HCT116 (cell line): ENCODE measurements at regions not wholly inside any gene's neighbourhood (a gene's known extent, or its start where the extent isn't known, plus 50 kb on each side); places are given as distances from the start of the nearest gene placed in this dataset.

Experiments used
- ATAC-seq: fragments of 200-7000 bp; cut with Tn5 transposase; 2 replicates; pipeline ENCODE4 v1.9.1; 2020; ENCODE audit warnings: mild to moderate bottlenecking, moderate library complexity
- BruUV-seq: library from RNA; stranded (reverse); fragments of 400-500 nt; replicated peaks from 2 replicates; lab custom pipeline; 2021; lab: Mats Ljungman, UMichigan
- CTCF ChIA-PET: fragments of 300-600 bp; sonication (Branson Sonifier 250); formaldehyde crosslinking; loops from one replicate; lab custom pipeline; 2021; ENCODE audit warnings: antibody characterized with exemption; lab: Charles Lee
- POLR2A ChIA-PET: fragments of 300-600, 350-600 bp; sonication (Branson Sonifier 250); formaldehyde crosslinking; loops from one replicate; lab custom pipeline; 2021; ENCODE audit warnings: antibody characterized with exemption; lab: Charles Lee
- RAD21 ChIA-PET, 2 experiments: fragments of 300-600 bp; sonication (Branson Sonifier 250); formaldehyde crosslinking; loops; one replicate each; lab custom pipeline; 2023; ENCODE audit warnings: low total read pairs in 2 of 2; ENCODE audit not compliant: uncharacterized antibody in 2 of 2, unreplicated experiment in 2 of 2, low non-redundant PET in 1 of 2; lab: Charles Lee
- DNase-seq: peaks from one replicate; pipeline ENCODE4 v3.0.0-alpha.2; 2010; ENCODE audit warnings: low read depth, low spot score
- H2AFZ ChIP-seq: fragments of 200-600 bp; shearing (Covaris generic), sonication (generic); 2 replicates; pipeline ENCODE4 v1.6.1; 2017; ENCODE audit warnings: low read depth, mixed run types, mixed read lengths, antibody characterized with exemption, low read length; ENCODE audit not compliant: poor library complexity, severe bottlenecking
- H3K27ac ChIP-seq: 2 replicates; pipeline ENCODE4 v1.5.1; 2012; ENCODE audit warnings: low read depth, low read length
- H3K27me3 ChIP-seq: fragments of 200-600 bp; sonication (generic); 2 replicates; pipeline ENCODE4 v1.6.1; 2016; ENCODE audit warnings: mixed run types, low read length, mixed read lengths; ENCODE audit not compliant: insufficient read depth
- H3K36me3 ChIP-seq, 2 experiments: fragments of 200-500 bp in 1 of 2; fragments of 200-600 bp in 1 of 2; sonication (Bioruptor generic) in 1 of 2; sonication (generic) in 1 of 2; 2 replicates each; pipeline versions ENCODE4 v1.5.1 to v1.6.1; 2014 to 2016; ENCODE audit warnings: low read length in 2 of 2, inconsistent platforms in 1 of 2, mixed read lengths in 1 of 2, mixed run types in 1 of 2; ENCODE audit not compliant: insufficient read depth in 2 of 2, control insufficient read depth in 1 of 2
- H3K4me1 ChIP-seq, 2 experiments: fragments of 200-600 bp in 1 of 2; sonication (generic) in 1 of 2; 2 replicates each; pipeline versions ENCODE4 v1.5.1 to v1.6.1; 2012 to 2017; ENCODE audit warnings: low read length in 2 of 2, inconsistent platforms in 1 of 2, mild to moderate bottlenecking in 1 of 2, mixed read lengths in 1 of 2, mixed run types in 1 of 2, moderate library complexity in 1 of 2; ENCODE audit not compliant: insufficient read depth in 2 of 2, control insufficient read depth in 1 of 2
- H3K4me2 ChIP-seq: fragments of 200-600 bp; sonication (generic); 2 replicates; pipeline ENCODE4 v1.6.1; 2017; ENCODE audit warnings: mixed run types, low read length, mixed read lengths
- H3K4me3 ChIP-seq, 2 experiments: fragments of 200-600 bp in 1 of 2; sonication (generic) in 1 of 2; replicated peaks in 1 of 2; 2 replicates each; pipeline ENCODE4 v1.5.1; 2011 to 2016; ENCODE audit warnings: low read length in 2 of 2, control low read depth in 1 of 2, low read depth in 1 of 2, mild to moderate bottlenecking in 1 of 2, mixed read lengths in 1 of 2, mixed run types in 1 of 2
- H3K79me2 ChIP-seq: fragments of 200-600 bp; sonication (generic); 2 replicates; pipeline ENCODE4 v1.6.1; 2017; ENCODE audit warnings: mild to moderate bottlenecking, mixed run types, low read length, moderate library complexity, mixed read lengths; ENCODE audit not compliant: insufficient read depth
- H3K9ac ChIP-seq: fragments of 200-600 bp; sonication (generic); 2 replicates; pipeline ENCODE4 v1.6.1; 2016; ENCODE audit warnings: low read length, mixed read lengths
- H3K9me2 ChIP-seq: fragments of 200-600 bp; sonication (generic), shearing (Covaris generic); 2 replicates; pipeline ENCODE4 v1.6.1; 2017; ENCODE audit warnings: mixed run types, mild to moderate bottlenecking, moderate library complexity; ENCODE audit not compliant: insufficient read depth
- H3K9me3 ChIP-seq, 2 experiments: fragments of 200-500 bp in 1 of 2; fragments of 200-600 bp in 1 of 2; sonication (Bioruptor generic) in 1 of 2; sonication (generic) in 1 of 2; 2 replicates each; pipeline ENCODE4 v1.6.1; 2014 to 2017; ENCODE audit warnings: low read length in 2 of 2, mixed read lengths in 2 of 2, inconsistent platforms in 1 of 2, low read depth in 1 of 2, mild to moderate bottlenecking in 1 of 2, mixed run types in 1 of 2, moderate library complexity in 1 of 2; ENCODE audit not compliant: control insufficient read depth in 1 of 2, insufficient read depth in 1 of 2
- H4K20me1 ChIP-seq: fragments of 200-600 bp; sonication (generic), shearing (Covaris generic); 2 replicates; pipeline ENCODE4 v1.6.1; 2017; ENCODE audit warnings: mixed run types, mild to moderate bottlenecking, moderate library complexity; ENCODE audit not compliant: insufficient read depth
- CEBPB ChIP-seq: IDR thresholded peaks from 2 replicates; pipeline ENCODE4 v1.6.1; 2012; ENCODE audit warnings: low read depth
- EGR1 ChIP-seq: IDR thresholded peaks from 2 replicates; pipeline ENCODE4 v1.6.1; 2012; ENCODE audit warnings: low read depth
- ELF1 ChIP-seq: IDR thresholded peaks from 2 replicates; pipeline ENCODE4 v1.6.1; 2012; ENCODE audit warnings: low read depth, borderline replicate concordance
- EZH2 ChIP-seq: fragments of 200-600 bp; sonication (generic); IDR thresholded peaks from 2 replicates; pipeline ENCODE4 v1.6.1; 2017; ENCODE audit warnings: antibody characterized with exemption, mixed run types
- EZH2phosphoT487 ChIP-seq: fragments of 200-600 bp; IDR thresholded peaks from 2 replicates; pipeline ENCODE4 v1.6.1; 2018; ENCODE audit warnings: antibody characterized with exemption, borderline replicate concordance
- FOSL1 ChIP-seq: IDR thresholded peaks from 2 replicates; pipeline ENCODE4 v1.6.1; 2012; ENCODE audit warnings: low read depth
- JUND ChIP-seq: IDR thresholded peaks from 2 replicates; pipeline ENCODE4 v1.6.1; 2012
- POLR2A ChIP-seq: IDR thresholded peaks from 2 replicates; pipeline ENCODE4 v1.7.0; 2011; ENCODE audit warnings: borderline replicate concordance; ENCODE audit not compliant: insufficient read depth, insufficient read length; ENCODE audit errors: extremely low read depth
- POLR2AphosphoS5 ChIP-seq: IDR thresholded peaks from 2 replicates; pipeline ENCODE4 v1.6.1; 2011; ENCODE audit warnings: mild to moderate bottlenecking, low read depth, low read length, moderate library complexity
- SIN3A ChIP-seq: IDR thresholded peaks from 2 replicates; pipeline ENCODE4 v1.6.1; 2012; ENCODE audit warnings: low read depth
- SP1 ChIP-seq: IDR thresholded peaks from 2 replicates; pipeline ENCODE4 v1.6.1; 2012; ENCODE audit warnings: low read depth
- SRF ChIP-seq: IDR thresholded peaks from 2 replicates; pipeline ENCODE4 v1.6.1; 2012; ENCODE audit warnings: low read depth
- YY1 ChIP-seq: IDR thresholded peaks from 2 replicates; pipeline ENCODE4 v1.6.1; 2011; ENCODE audit warnings: low read length, low read depth, moderate library complexity, mild to moderate bottlenecking; ENCODE audit not compliant: insufficient replicate concordance; ENCODE audit errors: extremely low read depth
- ZFX ChIP-seq: fragments of 450-650 bp; IDR thresholded peaks from 2 replicates; pipeline ENCODE4 v1.6.1; 2017
- ZNF274 ChIP-seq: fragments of 200-500 bp; sonication (Bioruptor generic); IDR thresholded peaks from 2 replicates; pipeline ENCODE4 v1.6.1; 2014; ENCODE audit warnings: mild to moderate bottlenecking, low read depth, low read length, inconsistent platforms
- intact Hi-C: fragments of 100-400 bp; cut with micrococcal nuclease; formaldehyde crosslinking; loops from 2 replicates; pipeline ENCODE4 v1.10.0; 2022
- TF ChIP-seq, protein P1 (sequence below): IDR thresholded peaks from 2 replicates; pipeline ENCODE4 v1.6.1; 2012; ENCODE audit warnings: low read depth
- TF ChIP-seq, protein P2 (sequence below), 3 experiments: fragments of 200-600 bp in 1 of 3; sonication (generic) in 1 of 3; IDR thresholded peaks in 2 of 3; conservative IDR thresholded peaks in 1 of 3; 2 replicates each; pipeline ENCODE4 v1.5.1; 2012 to 2017; ENCODE audit warnings: low read depth in 2 of 3, low read length in 2 of 3, antibody characterized with exemption in 1 of 3, borderline replicate concordance in 1 of 3, control low read depth in 1 of 3, mild to moderate bottlenecking in 1 of 3, mixed read lengths in 1 of 3, mixed run types in 1 of 3, moderate library complexity in 1 of 3; ENCODE audit not compliant: insufficient read depth in 1 of 3
- TF ChIP-seq, protein P3 (sequence below): IDR thresholded peaks from 2 replicates; pipeline ENCODE4 v1.6.1; 2012
- TF ChIP-seq, protein P4 (sequence below): IDR thresholded peaks from 2 replicates; pipeline ENCODE4 v1.6.1; 2012
- TF ChIP-seq, protein P5 (sequence below): IDR thresholded peaks from 2 replicates; pipeline ENCODE4 v1.6.1; 2011; ENCODE audit warnings: mild to moderate bottlenecking, low read length, moderate library complexity; ENCODE audit not compliant: insufficient replicate concordance; ENCODE audit errors: extremely low read depth

DNA sequence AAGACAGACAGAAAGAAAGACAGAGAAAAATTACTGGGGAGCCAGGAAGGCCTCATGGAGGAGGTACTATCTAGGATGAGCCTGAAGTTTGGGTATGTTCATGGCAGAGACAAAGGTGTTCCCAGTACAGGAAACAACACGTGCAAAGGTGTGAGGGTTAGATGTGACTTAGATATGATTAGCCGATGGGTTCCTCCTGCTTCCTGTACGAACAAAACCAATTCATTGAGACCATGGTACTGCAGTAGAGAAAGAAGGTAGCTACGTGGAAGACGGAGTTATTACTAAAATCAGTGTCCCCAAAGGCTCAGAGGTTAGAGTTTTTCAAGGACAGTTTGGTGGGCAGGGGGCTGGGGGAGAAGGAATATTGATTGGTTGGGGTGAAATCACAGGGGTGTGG is 55.2 kb upstream of the CHST3 start:
- no TSS peak for BruUV-seq
- no peak overlapping the region for H3K4me3 ChIP-seq
- H4K20me1 ChIP-seq = no peaks in the 10 kb centered on the region
- H3K4me1 ChIP-seq = peaks cover 3 to 6% of the 10 kb centered on the region in 2 experiments; a peak in 2 of 4 replicates
- no peak for TF ChIP-seq EGR1
- TF ChIP-seq, protein P1, sequence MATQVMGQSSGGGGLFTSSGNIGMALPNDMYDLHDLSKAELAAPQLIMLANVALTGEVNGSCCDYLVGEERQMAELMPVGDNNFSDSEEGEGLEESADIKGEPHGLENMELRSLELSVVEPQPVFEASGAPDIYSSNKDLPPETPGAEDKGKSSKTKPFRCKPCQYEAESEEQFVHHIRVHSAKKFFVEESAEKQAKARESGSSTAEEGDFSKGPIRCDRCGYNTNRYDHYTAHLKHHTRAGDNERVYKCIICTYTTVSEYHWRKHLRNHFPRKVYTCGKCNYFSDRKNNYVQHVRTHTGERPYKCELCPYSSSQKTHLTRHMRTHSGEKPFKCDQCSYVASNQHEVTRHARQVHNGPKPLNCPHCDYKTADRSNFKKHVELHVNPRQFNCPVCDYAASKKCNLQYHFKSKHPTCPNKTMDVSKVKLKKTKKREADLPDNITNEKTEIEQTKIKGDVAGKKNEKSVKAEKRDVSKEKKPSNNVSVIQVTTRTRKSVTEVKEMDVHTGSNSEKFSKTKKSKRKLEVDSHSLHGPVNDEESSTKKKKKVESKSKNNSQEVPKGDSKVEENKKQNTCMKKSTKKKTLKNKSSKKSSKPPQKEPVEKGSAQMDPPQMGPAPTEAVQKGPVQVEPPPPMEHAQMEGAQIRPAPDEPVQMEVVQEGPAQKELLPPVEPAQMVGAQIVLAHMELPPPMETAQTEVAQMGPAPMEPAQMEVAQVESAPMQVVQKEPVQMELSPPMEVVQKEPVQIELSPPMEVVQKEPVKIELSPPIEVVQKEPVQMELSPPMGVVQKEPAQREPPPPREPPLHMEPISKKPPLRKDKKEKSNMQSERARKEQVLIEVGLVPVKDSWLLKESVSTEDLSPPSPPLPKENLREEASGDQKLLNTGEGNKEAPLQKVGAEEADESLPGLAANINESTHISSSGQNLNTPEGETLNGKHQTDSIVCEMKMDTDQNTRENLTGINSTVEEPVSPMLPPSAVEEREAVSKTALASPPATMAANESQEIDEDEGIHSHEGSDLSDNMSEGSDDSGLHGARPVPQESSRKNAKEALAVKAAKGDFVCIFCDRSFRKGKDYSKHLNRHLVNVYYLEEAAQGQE = no peak
- TF ChIP-seq CEBPB = no peak
- TF ChIP-seq POLR2A = no peak
- TF ChIP-seq SIN3A = no peak
- TF ChIP-seq YY1 = no peak
- TF ChIP-seq ZFX = no peak
- no peak for TF ChIP-seq SRF
- TF ChIP-seq POLR2AphosphoS5 = no peak
- no peak for TF ChIP-seq ZNF274
- no peak for TF ChIP-seq ELF1
- TF ChIP-seq, protein P2, sequence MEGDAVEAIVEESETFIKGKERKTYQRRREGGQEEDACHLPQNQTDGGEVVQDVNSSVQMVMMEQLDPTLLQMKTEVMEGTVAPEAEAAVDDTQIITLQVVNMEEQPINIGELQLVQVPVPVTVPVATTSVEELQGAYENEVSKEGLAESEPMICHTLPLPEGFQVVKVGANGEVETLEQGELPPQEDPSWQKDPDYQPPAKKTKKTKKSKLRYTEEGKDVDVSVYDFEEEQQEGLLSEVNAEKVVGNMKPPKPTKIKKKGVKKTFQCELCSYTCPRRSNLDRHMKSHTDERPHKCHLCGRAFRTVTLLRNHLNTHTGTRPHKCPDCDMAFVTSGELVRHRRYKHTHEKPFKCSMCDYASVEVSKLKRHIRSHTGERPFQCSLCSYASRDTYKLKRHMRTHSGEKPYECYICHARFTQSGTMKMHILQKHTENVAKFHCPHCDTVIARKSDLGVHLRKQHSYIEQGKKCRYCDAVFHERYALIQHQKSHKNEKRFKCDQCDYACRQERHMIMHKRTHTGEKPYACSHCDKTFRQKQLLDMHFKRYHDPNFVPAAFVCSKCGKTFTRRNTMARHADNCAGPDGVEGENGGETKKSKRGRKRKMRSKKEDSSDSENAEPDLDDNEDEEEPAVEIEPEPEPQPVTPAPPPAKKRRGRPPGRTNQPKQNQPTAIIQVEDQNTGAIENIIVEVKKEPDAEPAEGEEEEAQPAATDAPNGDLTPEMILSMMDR (IDR thresholded peaks at IDR 0.05 in 2 of 3, conservative IDR thresholded peaks at IDR 0.05 in 1 of 3; ENCODE audit: borderline replicate concordance in 1 of 3, insufficient read depth in 1 of 3, low read depth in 2 of 3, low read length in 2 of 3) = no peak
- TF ChIP-seq SP1 = no peak
- TF ChIP-seq JUND = no peak
- no peak for TF ChIP-seq FOSL1
- TF ChIP-seq, protein P3, sequence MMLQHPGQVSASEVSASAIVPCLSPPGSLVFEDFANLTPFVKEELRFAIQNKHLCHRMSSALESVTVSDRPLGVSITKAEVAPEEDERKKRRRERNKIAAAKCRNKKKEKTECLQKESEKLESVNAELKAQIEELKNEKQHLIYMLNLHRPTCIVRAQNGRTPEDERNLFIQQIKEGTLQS = no peak
- no peak for TF ChIP-seq EZH2
- TF ChIP-seq, protein P4, sequence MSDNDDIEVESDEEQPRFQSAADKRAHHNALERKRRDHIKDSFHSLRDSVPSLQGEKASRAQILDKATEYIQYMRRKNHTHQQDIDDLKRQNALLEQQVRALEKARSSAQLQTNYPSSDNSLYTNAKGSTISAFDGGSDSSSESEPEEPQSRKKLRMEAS = no peak
- TF ChIP-seq EZH2phosphoT487 = no peak
- TF ChIP-seq, protein P5, sequence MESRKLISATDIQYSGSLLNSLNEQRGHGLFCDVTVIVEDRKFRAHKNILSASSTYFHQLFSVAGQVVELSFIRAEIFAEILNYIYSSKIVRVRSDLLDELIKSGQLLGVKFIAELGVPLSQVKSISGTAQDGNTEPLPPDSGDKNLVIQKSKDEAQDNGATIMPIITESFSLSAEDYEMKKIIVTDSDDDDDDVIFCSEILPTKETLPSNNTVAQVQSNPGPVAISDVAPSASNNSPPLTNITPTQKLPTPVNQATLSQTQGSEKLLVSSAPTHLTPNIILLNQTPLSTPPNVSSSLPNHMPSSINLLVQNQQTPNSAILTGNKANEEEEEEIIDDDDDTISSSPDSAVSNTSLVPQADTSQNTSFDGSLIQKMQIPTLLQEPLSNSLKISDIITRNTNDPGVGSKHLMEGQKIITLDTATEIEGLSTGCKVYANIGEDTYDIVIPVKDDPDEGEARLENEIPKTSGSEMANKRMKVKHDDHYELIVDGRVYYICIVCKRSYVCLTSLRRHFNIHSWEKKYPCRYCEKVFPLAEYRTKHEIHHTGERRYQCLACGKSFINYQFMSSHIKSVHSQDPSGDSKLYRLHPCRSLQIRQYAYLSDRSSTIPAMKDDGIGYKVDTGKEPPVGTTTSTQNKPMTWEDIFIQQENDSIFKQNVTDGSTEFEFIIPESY = no peak
- TF ChIP-seq, all 23 proteins: peak for 0
- POLR2A ChIA-PET = no interaction called here
- CTCF ChIA-PET = interaction anchor here (1.4 kb wide), 1 partner anchor 13 kb away, joined by 4 read pairs; no protein-coding TSS in a partner anchor
- H3K9me2 ChIP-seq = no peaks in the 10 kb centered on the region
- H2AFZ ChIP-seq = no peak overlapping the region
- no peak overlapping the region for H3K27ac ChIP-seq
- no peak overlapping the region for H3K9ac ChIP-seq
- no peaks in the 10 kb centered on the region for H3K27me3 ChIP-seq
- H3K9me3 ChIP-seq = no peaks in the 10 kb centered on the region
- no peak for DNase-seq
- H3K79me2 ChIP-seq = no peaks in the 10 kb centered on the region
- H3K36me3 ChIP-seq = no peaks in the 10 kb centered on the region
- RAD21 ChIA-PET = interaction anchor here in 1 of 2 experiments (0.6 kb wide), 1 partner anchor 26 kb away, joined by 3 read pairs; no protein-coding TSS in a partner anchor
- intact Hi-C loops = no loop called here
- ATAC-seq = no peak
- no peak overlapping the region for H3K4me2 ChIP-seq
